WTC11 (cell line): ENCODE measurements at regions not wholly inside any gene's neighbourhood (a gene's known extent, or its start where the extent isn't known, plus 50 kb on each side); places are given as distances from the start of the nearest gene placed in this dataset.

Experiments used
- ATAC-seq: fragments of 200-7000 bp; cut with Tn5 transposase; 2 replicates; pipeline ENCODE4 v1.10.0; 2021; ENCODE audit warnings: mild to moderate bottlenecking, moderate library complexity
- CTCF ChIA-PET: fragments of 300-600 bp; sonication (Branson Sonifier 250); formaldehyde crosslinking; loops from one replicate; lab custom pipeline; 2021; ENCODE audit warnings: antibody characterized with exemption; lab: Charles Lee
- POLR2A ChIA-PET: fragments of 350-600 bp; sonication (Branson Sonifier 250); formaldehyde crosslinking; loops from one replicate; lab custom pipeline; 2021; ENCODE audit warnings: antibody characterized with exemption; lab: Charles Lee
- DNase-seq: peaks from one replicate; pipeline ENCODE4 v3.0.0; 2021; ENCODE audit warnings: low spot score
- H3K27ac Mint-ChIP-seq: 2 replicates; pipeline ENCODE4 v1.8.0; 2021; ENCODE audit warnings: mixed read lengths
- H3K27me3 Mint-ChIP-seq: 2 replicates; pipeline ENCODE4 v1.8.0; 2021; ENCODE audit warnings: low read depth, mild to moderate bottlenecking, moderate library complexity, mixed read lengths
- H3K36me3 Mint-ChIP-seq: 2 replicates; pipeline ENCODE4 v1.8.0; 2021; ENCODE audit warnings: mixed read lengths
- H3K4me1 Mint-ChIP-seq: 2 replicates; pipeline ENCODE4 v1.8.0; 2022; ENCODE audit warnings: mixed read lengths
- H3K4me3 Mint-ChIP-seq: 2 replicates; pipeline ENCODE4 v1.8.0; 2021; ENCODE audit warnings: mild to moderate bottlenecking, moderate library complexity, mixed read lengths
- H3K9me3 Mint-ChIP-seq: 2 replicates; pipeline ENCODE4 v1.8.0; 2021; ENCODE audit warnings: mixed read lengths
- CREB1 ChIP-seq: sonication (generic); formaldehyde crosslinking; IDR thresholded peaks from 2 replicates; pipeline ENCODE4 v1.8.0; 2023; ENCODE audit warnings: mild to moderate bottlenecking, missing genetic modification reagents
- ELF4 ChIP-seq: sonication (generic); formaldehyde crosslinking; IDR thresholded peaks from 2 replicates; pipeline ENCODE4 v1.8.1; 2022; ENCODE audit warnings: low read depth, mild to moderate bottlenecking, moderate library complexity, missing genetic modification reagents
- EMX1 ChIP-seq: fragments of 250-450 bp; sonication (Bioruptor Pico); IDR thresholded peaks from 2 replicates; pipeline ENCODE4 v1.8.0; 2021; ENCODE audit warnings: mild to moderate bottlenecking
- GABPB1 ChIP-seq: sonication (generic); formaldehyde crosslinking; IDR thresholded peaks from 2 replicates; pipeline ENCODE4 v1.8.1; 2023; ENCODE audit warnings: mild to moderate bottlenecking, missing genetic modification reagents
- HMGA2 ChIP-seq: fragments of 250-450 bp; sonication (Bioruptor Pico); IDR thresholded peaks from 2 replicates; pipeline ENCODE4 v1.4.0; 2021; ENCODE audit warnings: mild to moderate bottlenecking, moderate library complexity
- JAZF1 ChIP-seq: fragments of 250-450 bp; sonication (Bioruptor Pico); IDR thresholded peaks from 2 replicates; pipeline ENCODE4 v1.9.0; 2021; ENCODE audit warnings: moderate library complexity, mild to moderate bottlenecking, inconsistent platforms
- KAT7 ChIP-seq: sonication (generic); formaldehyde crosslinking; IDR thresholded peaks from 2 replicates; pipeline ENCODE4 v1.8.1; 2023; ENCODE audit warnings: missing genetic modification reagents, mild to moderate bottlenecking, borderline replicate concordance
- MXD4 ChIP-seq: fragments of 250-450 bp; sonication (Bioruptor Pico); IDR thresholded peaks from 2 replicates; pipeline ENCODE4 v1.8.0; 2021; ENCODE audit warnings: mild to moderate bottlenecking, moderate library complexity, borderline replicate concordance
- MYBL2 ChIP-seq: sonication (generic); formaldehyde crosslinking; IDR thresholded peaks from 2 replicates; pipeline ENCODE4 v1.8.1; 2023; ENCODE audit warnings: mild to moderate bottlenecking, moderate library complexity, missing genetic modification reagents
- SMAD3 ChIP-seq: sonication (generic); formaldehyde crosslinking; IDR thresholded peaks from 2 replicates; pipeline ENCODE4 v1.8.0; 2022; ENCODE audit warnings: missing genetic modification reagents, mild to moderate bottlenecking, borderline replicate concordance
- USF2 ChIP-seq: sonication (generic); formaldehyde crosslinking; IDR thresholded peaks from 2 replicates; pipeline ENCODE4 v1.8.1; 2023; ENCODE audit warnings: mild to moderate bottlenecking, missing genetic modification reagents, moderate library complexity
- ZBTB43 ChIP-seq: sonication (generic); formaldehyde crosslinking; IDR thresholded peaks from 2 replicates; pipeline ENCODE4 v1.8.1; 2023; ENCODE audit warnings: mild to moderate bottlenecking, missing genetic modification reagents
- ZNF138 ChIP-seq: sonication (generic); formaldehyde crosslinking; conservative IDR thresholded peaks from 2 replicates; pipeline ENCODE4 v1.8.1; 2022; ENCODE audit warnings: mild to moderate bottlenecking, moderate library complexity, missing genetic modification reagents
- ZNF232 ChIP-seq: sonication (generic); formaldehyde crosslinking; IDR thresholded peaks from 2 replicates; pipeline ENCODE4 v1.8.0; 2022; ENCODE audit warnings: mild to moderate bottlenecking, missing genetic modification reagents
- ZNF263 ChIP-seq: sonication (generic); formaldehyde crosslinking; IDR thresholded peaks from 2 replicates; pipeline ENCODE4 v1.8.1; 2022; ENCODE audit warnings: low read depth, mild to moderate bottlenecking, moderate library complexity, missing genetic modification reagents
- ZNF317 ChIP-seq: sonication (generic); formaldehyde crosslinking; IDR thresholded peaks from 2 replicates; pipeline ENCODE4 v1.8.1; 2023; ENCODE audit warnings: low read depth, mild to moderate bottlenecking, moderate library complexity, missing genetic modification reagents, borderline replicate concordance
- ZNF512 ChIP-seq: sonication (generic); formaldehyde crosslinking; IDR thresholded peaks from 2 replicates; pipeline ENCODE4 v1.8.1; 2022; ENCODE audit warnings: missing genetic modification reagents, borderline replicate concordance
- TF ChIP-seq, protein P1 (sequence below): sonication (generic); formaldehyde crosslinking; IDR thresholded peaks from 2 replicates; pipeline ENCODE4 v1.8.1; 2023; ENCODE audit warnings: mild to moderate bottlenecking, missing genetic modification reagents, moderate library complexity
- TF ChIP-seq, protein P2 (sequence below): sonication (generic); formaldehyde crosslinking; IDR thresholded peaks from 2 replicates; pipeline ENCODE4 v1.8.1; 2022; ENCODE audit warnings: mild to moderate bottlenecking, missing genetic modification reagents, moderate library complexity, borderline replicate concordance
- TF ChIP-seq, protein P3 (sequence below): sonication (generic); formaldehyde crosslinking; IDR thresholded peaks from 2 replicates; pipeline ENCODE4 v1.8.0; 2023; ENCODE audit warnings: mild to moderate bottlenecking, missing genetic modification reagents

DNA sequence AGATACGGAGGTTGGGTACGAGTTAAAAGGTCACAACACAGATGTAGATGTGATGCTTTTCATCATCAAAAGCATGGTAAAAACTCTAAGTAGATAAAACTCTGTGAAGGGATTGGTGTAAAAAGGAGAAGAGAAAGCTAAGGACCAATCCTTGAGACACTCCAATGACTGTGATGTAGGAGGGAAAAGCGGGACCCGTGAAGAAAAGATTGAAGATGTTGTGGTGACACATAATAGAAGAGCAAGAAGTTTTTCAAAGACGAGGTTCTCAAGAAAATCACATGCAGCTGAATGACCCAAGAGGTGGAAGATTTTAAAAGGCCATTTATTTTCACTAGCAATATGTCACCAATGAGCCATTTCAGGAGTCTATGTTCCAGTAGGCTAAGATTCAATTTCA, 179.5 kb downstream of the MRPL39 start (continued):
- TF ChIP-seq, protein P1, sequence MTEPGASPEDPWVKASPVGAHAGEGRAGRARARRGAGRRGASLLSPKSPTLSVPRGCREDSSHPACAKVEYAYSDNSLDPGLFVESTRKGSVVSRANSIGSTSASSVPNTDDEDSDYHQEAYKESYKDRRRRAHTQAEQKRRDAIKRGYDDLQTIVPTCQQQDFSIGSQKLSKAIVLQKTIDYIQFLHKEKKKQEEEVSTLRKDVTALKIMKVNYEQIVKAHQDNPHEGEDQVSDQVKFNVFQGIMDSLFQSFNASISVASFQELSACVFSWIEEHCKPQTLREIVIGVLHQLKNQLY (CRISPR knock-in tag), result no peak

- ATAC-seq, result no peak
- Mint-ChIP-seq H3K4me1 (no peaks in the 10 kb centered on the region), H3K9me3 (no peaks in the 10 kb centered on the region), H3K27me3 (no peaks in the 10 kb centered on the region; the same call in 1 of the 2 replicates), H3K27ac (no peak overlapping the region), H3K36me3 (no peaks in the 10 kb centered on the region), H3K4me3 (no peak overlapping the region)
- ChIA-PET CTCF (no interaction called here), POLR2A (no interaction called here)
- TF ChIP-seq ZNF263 (no peak), GABPB1 (CRISPR knock-in tag) (no peak), JAZF1 (CRISPR knock-in tag) (no peak), SMAD3 (CRISPR knock-in tag) (no peak), ZBTB43 (CRISPR knock-in tag) (no peak), ELF4 (CRISPR knock-in tag) (no peak), ZNF138 (CRISPR knock-in tag) (no peak)
- TF ChIP-seq, protein P2, sequence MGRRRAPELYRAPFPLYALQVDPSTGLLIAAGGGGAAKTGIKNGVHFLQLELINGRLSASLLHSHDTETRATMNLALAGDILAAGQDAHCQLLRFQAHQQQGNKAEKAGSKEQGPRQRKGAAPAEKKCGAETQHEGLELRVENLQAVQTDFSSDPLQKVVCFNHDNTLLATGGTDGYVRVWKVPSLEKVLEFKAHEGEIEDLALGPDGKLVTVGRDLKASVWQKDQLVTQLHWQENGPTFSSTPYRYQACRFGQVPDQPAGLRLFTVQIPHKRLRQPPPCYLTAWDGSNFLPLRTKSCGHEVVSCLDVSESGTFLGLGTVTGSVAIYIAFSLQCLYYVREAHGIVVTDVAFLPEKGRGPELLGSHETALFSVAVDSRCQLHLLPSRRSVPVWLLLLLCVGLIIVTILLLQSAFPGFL (CRISPR knock-in tag), result no peak
- TF ChIP-seq, protein P1 (CRISPR knock-in tag), result no peak
- TF ChIP-seq, protein P3, sequence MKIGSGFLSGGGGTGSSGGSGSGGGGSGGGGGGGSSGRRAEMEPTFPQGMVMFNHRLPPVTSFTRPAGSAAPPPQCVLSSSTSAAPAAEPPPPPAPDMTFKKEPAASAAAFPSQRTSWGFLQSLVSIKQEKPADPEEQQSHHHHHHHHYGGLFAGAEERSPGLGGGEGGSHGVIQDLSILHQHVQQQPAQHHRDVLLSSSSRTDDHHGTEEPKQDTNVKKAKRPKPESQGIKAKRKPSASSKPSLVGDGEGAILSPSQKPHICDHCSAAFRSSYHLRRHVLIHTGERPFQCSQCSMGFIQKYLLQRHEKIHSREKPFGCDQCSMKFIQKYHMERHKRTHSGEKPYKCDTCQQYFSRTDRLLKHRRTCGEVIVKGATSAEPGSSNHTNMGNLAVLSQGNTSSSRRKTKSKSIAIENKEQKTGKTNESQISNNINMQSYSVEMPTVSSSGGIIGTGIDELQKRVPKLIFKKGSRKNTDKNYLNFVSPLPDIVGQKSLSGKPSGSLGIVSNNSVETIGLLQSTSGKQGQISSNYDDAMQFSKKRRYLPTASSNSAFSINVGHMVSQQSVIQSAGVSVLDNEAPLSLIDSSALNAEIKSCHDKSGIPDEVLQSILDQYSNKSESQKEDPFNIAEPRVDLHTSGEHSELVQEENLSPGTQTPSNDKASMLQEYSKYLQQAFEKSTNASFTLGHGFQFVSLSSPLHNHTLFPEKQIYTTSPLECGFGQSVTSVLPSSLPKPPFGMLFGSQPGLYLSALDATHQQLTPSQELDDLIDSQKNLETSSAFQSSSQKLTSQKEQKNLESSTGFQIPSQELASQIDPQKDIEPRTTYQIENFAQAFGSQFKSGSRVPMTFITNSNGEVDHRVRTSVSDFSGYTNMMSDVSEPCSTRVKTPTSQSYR (CRISPR knock-in tag), result no peak
- no peak for DNase-seq
Measured at GRCh38 chr21:25426580-25426979, 180.7 kb downstream of the MRPL39 start.

GRCh38 chr21:25425156-25425555, 182.1 kb downstream of the MRPL39 start:
- Mint-ChIP-seq H3K27me3 (no peaks in the 10 kb centered on the region; the same call in 1 of the 2 replicates), H3K36me3 (no peaks in the 10 kb centered on the region), H3K27ac (no peak overlapping the region), H3K9me3 (no peaks in the 10 kb centered on the region), H3K4me3 (no peak overlapping the region), H3K4me1 (no peaks in the 10 kb centered on the region)
- CTCF ChIA-PET, result no interaction called here
- POLR2A ChIA-PET, result no interaction called here
- ATAC-seq (no peak), DNase-seq (no peak)
- TF ChIP-seq KAT7 (CRISPR knock-in tag) (no peak), EMX1 (CRISPR knock-in tag) (no peak), CREB1 (CRISPR knock-in tag) (no peak), HMGA2 (CRISPR knock-in tag) (no peak), USF2 (CRISPR knock-in tag) (no peak), ZNF512 (CRISPR knock-in tag) (no peak), MYBL2 (CRISPR knock-in tag) (no peak), MXD4 (CRISPR knock-in tag) (no peak), ZNF263 (no peak), ZNF317 (CRISPR knock-in tag) (no peak), ZNF232 (CRISPR knock-in tag) (no peak)
- TF ChIP-seq, protein P2 (CRISPR knock-in tag), result no peak
